NCI-H2029 (cell line): ENCODE measurements at regions not wholly inside any gene's neighbourhood (a gene's known extent, or its start where the extent isn't known, plus 50 kb on each side); places are given as distances from the start of the nearest gene placed in this dataset.
A peak's percentile ranks its signal among the peaks of the same experiment; 100 is the strongest.
"Not testable (repeated sequence)": the region's sequence is repeated elsewhere in the genome, so short reads cannot be mapped to it uniquely, and the experiment has no call there.

Experiments used
- DNase-seq: peaks from one replicate; lab custom pipeline; 2025; lab: John Stamatoyannopoulos, UW

DNA sequence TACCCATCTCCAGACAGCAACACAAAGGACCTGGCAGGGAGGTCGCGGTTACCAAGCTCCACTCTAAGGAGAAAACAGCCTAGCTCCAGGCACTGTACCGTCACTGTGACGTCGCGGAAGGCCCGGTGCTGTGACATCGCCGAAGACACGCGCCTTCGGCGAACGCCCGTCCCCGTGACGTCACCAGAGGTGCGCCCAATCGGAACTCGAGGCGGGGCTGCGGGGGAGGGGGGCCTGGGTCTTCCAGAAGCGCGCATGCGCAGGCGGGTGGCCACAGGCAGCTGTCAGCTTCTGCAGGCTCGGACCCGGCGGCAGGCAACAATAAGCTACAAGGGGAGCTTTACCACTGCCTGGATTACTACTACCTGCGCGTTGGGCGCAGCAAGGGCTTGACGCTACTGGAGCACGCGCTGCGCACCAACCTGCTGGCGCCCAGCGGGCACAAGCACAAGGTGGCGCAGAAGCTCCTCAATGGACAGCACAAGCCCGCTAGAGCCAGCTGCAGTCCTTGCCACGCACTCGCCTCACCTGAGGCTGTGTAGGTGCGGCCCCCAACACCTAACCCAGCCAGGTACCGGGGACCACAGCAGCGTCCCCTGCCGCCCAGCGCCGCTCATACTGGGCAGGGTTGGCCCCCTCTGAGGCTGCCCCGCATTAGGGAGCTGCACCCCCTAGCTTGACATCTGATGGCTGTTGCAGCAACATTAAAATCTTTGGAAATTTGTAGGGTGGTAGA, 208.4 kb downstream of the TPST1 start:
- peak; percentile 96 for DNase-seq

DNA sequence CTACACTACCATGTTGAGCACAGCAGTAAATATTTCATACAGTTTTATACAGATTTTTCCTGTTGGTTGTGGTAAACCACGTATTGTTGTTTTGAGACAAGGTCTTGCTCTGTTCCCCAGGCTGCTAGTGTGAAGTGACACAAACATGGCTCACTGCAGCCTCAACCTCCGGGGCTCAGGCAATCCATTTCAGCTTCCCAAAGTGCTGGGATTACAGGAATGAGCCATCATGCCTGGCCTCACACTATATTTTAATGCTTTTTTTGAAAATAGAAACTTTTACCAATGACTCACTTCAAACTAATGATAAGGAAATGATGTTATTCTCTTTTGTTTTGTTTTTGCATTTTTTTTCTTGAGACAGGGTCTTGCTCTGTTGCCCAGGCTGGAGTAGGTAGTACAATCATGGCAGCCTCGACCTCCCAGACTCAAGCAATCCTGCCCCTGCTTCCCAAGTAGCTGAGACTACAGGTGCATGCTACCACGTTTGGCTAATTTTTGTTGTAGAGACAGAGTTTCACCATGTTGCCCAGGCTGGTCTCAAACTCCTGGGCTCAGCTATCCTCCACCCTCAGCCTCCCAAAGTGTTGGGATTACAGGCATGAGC, 210.6 kb downstream of the TPST1 start:
- no peak for DNase-seq

DNA sequence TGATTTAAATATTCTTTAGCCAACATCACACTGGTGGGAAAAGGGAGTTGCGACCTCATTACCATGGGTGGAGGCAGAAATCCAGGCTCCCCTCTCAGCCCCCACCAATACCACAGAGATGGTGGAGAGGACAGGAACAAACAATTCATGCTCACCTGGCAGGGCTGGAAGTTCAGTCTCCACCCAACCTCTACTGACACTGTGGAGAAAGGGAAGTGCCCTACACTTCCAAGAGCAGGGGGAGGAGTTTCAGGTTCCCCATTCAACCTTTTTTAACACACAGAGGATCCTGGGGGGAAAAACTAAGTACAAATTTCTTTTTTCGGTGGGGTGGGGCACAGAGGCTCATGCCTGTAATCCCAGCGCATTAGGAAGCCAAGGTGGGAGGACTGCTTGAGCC, 210.1 kb upstream of the KCTD7 start:
- peak; percentile 53 for DNase-seq

DNA sequence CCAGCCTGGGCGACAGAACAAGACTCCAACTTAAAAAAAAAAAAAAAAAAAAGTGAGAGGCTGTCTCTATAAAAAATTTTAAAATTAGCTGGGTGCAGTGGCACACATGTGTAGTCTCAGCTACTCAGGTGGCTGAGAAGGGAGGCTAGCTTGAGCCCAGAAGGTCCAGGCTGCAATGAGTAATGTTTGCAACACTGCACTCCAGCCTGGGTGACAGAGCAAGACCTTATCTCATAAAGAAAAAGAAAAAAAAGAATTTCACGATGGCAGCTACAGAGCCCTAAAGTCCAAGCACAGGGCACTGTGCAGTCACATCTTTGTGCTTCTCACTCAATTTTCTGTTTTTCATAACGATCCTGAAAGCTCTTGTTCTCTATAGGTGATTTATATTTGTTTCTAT, 209.5 kb upstream of the KCTD7 start:
- no peak for DNase-seq

DNA sequence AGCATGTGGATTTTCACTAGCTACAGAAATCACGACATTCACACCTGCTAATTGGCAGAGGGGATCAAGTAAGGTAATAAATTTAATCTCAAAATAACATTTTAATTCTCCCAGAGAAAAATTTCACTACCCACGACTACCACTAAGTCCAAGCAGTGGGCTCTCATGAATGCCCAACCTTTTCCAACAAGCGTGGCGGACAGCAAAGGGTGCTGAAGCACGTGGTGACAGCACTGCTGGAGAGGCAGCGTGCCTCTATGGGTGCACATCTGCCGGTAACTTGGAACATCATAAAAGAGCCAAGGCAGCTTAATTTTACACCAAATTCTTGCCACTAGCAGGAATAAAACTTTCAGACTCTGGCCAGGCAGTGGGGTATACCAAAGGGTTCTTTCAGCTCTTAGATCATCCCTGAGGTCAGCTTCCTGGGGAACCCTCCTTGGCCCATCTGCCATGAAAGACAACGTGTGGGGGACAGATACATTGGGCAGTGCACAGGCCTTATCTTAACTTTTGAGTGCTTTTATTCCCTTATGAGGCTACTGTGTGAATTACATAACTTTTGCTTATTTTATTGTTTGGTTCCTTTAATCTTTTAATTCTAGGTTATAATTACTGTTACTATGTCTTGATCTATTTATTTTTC, 206.7 kb upstream of the KCTD7 start:
- DNase-seq = no peak

DNA sequence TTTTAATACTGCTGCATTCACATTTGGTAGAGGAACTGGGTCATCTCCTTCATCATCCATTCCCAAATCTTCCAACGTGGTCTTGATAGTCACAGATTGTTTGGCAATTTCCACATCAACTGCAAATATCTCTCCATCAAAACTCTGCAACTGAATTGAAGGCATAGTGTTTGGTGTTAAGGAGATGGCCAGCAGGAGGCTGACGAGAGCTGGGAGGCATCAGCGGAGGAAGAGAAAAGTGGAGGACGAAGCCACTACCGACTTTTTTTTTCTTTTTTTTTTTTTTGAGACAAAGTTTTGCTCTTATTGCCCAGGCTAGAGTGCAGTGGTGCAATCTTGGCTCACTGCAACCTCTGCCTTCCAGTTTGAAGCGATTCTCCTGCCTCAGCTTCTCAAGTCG, 205.0 kb upstream of the KCTD7 start:
- no peak for DNase-seq

DNA sequence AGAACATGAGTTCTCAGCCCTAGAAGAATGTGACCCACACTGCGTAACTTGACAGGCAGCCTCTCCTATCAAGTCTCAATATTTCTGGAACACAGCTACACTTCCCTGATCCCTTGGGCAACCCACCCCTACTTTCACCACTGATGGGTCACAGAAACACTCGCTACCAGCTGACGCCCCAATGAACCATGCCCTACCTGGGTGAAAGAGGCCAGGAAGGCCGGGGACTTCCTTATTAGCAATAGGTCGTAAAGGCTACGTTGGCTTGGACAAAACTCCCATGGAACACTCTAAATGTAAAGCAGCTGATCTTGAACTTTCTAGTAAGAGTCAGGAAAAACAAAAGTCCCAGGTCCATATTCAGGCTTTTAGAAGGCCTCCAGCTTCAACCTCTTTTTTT, 202.3 kb upstream of the KCTD7 start:
- no peak for DNase-seq

DNA sequence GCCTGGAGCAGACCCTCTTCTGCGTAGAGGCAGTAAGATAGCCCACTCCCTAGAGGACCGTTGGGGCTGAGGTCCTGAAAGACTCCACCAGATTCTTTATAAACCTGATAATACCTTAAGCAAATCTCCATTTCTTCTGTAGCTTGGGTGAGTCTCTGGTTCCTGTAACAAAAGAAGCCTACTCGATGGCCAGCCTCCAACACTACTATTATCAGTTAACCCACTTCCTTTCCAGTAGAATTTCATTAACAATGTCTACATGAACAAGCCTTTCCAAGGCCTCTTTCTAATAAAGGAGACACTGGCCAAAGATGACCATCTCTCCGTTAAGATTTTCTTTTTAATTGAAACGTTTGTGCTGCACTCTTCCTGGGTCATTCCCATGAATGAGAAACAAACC, 201.7 kb upstream of the KCTD7 start:
- no peak for DNase-seq

DNA sequence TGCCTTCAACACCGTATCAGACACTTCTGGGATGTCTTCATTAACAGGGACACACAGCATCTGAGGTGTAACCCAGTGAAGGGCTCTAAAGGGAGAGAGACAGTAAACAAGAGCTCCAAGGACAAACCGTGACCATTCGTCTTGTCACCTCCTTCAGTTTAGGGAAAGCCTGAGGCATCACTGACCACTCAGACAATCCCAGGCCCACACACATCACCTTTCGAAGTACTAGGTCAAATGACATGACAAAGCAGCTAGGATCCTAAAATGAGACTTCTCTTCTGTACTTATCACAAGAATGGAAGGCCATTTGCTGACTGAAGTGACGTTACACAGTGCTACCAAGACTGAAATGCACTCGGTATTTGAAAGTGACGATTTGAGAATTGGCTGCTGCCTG, 200.7 kb upstream of the KCTD7 start:
- no peak for DNase-seq

DNA sequence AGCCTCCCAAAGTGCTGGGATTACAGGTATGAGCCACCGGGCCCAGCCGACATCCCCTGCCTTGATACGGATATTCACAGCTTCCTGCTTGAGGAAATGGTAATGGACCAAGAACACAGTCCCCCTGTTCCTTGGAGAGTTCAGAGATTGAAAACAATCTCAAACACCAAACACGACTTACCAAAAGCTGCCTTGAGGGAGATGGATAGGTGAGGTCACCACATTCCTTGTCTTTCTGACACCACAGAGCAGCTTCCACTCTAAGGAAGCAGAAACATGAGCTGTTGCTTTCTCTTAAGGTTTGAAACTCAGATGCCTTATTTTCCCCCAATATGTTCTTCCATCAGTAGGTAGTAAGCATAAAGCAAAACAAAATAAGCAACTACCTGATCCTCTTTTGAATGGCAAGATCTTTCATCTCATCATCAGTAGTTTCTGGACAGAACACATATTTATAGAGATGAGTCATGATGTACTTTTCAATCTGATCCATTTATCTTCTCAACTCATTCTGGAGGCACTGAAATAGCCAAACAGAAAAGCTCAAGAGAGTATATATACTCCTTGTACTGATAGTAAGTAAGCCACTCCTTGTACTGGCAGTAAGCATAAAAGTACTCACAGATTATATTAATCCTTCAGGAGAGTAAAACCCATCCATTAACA, 199.1 kb upstream of the KCTD7 start:
- DNase-seq = no peak

DNA sequence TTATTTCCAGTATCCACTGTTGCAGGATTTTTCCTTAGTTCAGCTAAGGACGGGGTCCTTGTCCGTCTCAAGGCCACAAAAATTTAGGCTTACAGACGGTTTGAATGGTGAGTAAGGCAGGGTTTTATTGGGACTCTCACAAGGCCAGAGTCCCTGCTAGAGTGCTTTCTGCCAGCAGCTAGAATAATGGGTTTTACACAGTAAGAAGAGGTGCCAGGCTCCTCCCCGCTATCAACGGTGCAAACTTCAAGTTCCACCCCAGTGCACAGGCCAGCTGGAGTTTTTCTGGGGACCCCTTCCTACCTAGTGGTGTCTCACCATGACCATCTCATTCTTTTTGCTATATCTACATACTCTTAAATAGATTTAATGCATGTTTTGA, 198.5 kb upstream of the KCTD7 start:
- no peak for DNase-seq

DNA sequence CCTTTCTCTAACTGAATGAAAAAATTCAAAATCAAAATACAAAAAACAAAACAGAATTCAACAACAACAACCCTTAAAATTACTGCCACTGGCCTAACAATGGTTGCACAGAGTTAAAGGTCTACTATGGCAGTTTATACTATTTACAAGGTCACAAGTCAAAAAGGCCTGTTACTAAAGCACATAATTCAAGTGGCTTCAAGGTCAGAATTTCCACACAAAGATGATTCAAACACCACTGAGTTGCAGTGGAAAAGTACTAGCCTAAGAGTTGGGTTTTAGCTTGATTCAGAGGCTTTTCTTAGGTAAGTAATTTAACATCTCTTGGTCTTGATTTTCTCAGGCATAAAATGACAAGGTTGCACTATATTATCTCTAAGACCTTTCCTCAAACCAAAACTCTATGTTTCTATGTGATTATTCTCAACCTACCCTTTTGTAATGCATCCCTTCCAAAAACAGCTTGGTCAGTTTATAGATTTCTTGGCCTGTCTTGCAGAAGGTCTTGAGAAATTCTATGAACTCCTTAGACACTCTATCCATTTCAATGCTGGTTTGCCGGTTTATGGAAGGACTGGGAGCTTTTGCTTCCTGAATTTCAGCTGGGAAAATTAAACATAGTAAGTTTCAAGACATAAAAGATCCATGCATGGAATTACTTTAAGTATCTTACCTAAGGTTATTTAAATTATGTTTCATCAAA, 189.8 kb upstream of the KCTD7 start:
- DNase-seq = not testable (repeated sequence)

DNA sequence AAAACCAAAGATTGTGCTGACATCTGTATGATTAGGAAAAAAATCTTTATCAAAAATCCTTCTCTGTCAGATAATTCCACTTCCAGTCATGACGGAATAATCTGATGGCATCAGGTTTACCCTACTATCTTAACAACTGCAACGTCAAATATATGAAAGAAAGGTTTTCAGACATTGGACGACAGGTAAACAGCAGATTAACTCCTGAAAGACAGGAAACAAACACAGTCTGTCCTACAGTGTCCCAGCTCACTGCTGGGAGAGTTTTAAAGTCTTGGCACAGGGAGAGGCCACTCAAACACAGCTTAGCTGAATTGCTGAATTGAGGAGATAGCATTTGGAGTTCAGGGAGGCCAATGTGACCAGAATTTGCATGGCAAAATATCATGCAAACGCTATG, 186.3 kb upstream of the KCTD7 start:
- no peak for DNase-seq

DNA sequence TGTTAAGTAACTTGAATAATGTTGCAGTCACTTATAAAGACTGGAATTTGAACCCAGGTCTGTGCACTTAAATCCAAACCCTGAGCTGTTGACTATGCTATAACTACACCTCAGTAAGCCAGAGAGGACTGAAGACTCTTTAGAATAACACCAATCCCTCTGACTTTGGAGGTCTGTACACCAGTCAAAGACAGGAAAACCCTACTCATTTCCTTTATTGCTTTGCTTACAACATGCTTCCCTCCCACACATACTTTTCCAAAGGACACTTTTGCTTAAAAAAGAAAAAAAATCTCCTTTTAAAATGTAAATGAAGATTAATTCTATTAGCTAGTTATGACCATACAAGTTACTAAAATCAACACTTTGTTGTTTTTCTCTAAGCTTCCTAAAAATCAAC, 184.7 kb upstream of the KCTD7 start:
- DNase-seq = no peak

DNA sequence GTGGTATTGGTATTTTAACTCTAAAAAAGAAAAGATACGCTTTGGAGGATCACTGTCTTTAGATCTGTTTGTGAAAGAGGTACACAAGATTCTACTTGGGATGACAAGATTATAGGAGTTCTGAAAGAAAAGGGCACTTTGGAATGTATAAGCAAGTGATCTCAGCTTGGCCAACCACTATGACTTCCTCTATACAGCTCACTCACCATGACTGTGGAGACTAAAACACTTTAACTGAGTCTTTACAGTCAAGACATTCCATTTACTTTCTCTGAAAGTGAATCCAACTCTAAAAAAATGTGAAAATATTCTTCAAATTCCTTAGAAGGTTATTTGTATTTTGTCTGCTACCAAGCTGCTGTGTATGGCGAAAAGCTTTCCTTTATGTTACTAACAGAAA, 181.7 kb upstream of the KCTD7 start:
- DNase-seq = not testable (repeated sequence)

DNA sequence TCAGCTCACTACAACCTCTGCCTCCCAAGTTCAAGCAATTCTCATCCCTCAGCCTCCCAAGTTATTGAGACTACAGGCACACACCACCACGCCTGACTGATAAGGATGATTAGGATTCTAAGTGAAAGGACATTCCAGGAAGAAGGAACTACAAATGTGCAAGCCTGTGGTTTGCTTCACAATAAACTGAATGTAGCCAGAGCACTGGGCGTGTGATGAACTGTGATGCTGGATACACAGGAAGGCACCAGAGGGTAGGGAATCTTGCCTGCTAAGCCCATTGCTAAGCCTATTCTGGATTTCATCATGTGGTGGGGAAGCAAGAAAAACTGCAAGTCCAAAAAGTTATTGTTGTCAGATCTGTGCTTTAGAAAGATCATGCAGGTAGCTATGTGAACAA, 177.9 kb upstream of the KCTD7 start:
- DNase-seq = not testable (repeated sequence)

DNA sequence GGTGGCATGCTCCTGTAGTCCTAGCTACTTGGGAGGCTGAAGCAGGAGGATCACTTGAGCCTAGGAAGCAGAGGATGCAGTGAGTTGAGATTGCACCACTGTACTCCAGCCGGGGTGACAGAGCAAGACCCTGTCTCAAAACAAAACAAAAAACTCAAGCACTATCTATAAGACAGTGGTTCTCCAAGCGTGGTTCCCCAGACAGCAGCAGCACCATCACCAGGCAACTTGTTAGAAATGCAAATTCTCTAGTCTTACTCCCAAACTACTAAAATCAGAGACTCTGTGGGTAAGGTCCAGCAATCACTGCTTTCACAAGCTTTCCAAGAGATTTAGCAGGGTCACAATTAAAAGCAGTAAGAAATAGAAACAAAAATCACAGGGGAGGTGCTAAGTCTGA, 177.0 kb upstream of the KCTD7 start:
- not testable (repeated sequence) for DNase-seq

DNA sequence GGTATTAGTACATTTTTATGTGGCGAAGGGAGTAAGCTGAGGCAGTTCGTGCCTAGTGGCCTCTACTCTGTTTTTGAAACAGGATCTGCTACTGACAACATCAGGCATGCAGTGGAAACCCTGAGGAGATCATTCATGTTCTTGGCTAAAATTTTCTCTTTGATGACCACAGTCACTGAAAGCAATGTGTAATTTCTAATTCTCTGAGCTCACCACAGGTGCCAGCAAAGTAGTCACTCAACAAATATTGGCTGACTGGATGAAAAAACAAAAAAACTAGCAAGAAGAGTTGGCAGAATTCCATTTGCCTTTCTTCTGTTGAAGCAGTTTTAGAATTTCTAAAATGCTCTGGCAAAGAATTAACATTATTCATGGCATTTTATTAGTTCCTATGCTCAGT, 176.5 kb upstream of the KCTD7 start:
- DNase-seq = no peak

DNA sequence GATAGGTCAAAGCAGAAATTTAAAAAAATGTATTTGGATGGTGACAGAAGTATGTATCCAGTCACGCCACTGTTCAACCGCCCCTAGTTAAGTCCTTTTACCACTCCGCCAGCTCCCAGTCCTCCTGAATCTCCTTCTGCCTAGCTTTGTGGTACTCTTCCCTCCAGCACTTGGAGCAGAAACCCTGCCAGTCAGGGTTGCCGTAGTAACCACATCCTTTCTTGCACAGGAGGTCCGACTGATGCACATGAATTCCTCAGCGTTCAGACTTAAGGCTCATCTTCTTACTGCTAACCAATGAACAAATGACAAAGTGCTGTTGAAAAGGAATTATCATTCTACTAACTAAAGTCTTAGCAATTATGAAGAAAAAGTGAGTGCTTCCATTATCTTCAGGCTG, 175.3 kb upstream of the KCTD7 start:
- DNase-seq = no peak

DNA sequence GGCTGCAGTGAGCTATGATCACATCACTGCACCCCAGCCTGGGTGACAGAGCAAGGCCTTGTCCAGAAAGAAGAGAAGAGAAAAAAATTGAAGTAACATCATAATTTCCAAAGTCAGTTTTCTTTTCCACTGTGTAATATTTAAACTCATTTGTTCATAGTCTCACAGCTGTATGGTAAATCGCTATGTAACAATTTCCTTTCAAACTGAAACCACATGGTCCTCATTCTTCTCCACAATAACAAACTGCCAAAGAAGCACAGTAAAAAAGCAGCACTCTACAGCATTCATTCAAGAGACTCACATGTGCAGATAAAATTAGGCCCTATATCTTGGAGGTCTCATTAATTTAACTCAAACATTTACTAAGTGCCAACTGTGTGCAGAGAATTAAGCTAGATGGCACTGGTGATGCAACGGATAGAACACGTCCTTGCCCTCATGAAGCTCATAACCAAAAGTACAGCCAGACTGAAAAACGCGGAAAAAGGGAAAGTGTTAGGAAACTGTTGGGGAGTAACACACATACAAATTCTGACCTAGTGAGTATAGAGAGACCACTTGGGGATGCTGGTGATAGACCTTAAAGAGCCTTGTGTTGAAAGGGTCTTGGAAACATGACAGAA, 174.0 kb upstream of the KCTD7 start:
- DNase-seq = no peak

DNA sequence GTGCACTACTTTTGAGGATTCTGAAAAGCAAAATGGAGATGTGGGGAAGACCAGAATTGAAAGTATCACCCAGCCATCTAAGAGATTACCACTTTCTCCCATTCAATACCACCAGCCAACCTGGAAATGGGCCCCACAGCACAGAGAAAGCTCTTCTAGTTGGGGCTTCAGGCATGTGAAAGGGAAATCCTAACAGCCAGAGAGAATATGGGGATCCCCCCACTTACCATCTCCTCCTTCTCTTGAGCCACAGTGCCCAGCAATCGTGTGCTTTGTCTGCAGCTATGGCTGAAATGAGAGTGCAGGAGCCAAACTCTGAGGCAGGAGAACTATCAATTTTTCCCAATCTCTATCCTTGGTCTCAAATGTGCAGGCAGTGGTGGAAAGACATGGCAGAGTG, 173.2 kb upstream of the KCTD7 start:
- not testable (repeated sequence) for DNase-seq

DNA sequence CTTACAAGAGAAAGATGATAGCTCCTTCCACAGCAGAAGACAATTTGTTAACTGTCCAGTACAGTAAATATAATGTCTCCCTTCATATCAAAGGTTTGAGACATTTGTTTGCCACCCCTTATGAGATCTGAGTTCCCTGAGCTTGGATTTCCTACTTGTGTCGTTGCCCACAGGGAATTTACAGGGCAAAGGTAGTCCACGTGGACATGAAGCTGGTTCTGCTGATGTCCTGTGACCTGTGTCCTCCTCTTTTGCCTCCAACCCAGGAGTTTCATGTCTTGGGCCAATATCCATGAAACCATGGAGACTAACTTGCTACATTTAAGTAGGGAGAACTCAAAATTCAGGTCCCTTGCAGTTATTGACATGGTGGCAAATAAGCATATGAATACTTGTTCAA, 172.2 kb upstream of the KCTD7 start:
- DNase-seq = not testable (repeated sequence)
